Cerebellar nuclear complex (tissue), 1 donor: ENCODE measurements at regions not wholly inside any gene's neighbourhood (a gene's known extent, or its start where the extent isn't known, plus 50 kb on each side); places are given as distances from the start of the nearest gene placed in this dataset.

Source experiments
- DNase-seq, 2 experiments: peaks; one replicate each; lab custom pipeline; 2025; lab: John Stamatoyannopoulos, UW

DNA sequence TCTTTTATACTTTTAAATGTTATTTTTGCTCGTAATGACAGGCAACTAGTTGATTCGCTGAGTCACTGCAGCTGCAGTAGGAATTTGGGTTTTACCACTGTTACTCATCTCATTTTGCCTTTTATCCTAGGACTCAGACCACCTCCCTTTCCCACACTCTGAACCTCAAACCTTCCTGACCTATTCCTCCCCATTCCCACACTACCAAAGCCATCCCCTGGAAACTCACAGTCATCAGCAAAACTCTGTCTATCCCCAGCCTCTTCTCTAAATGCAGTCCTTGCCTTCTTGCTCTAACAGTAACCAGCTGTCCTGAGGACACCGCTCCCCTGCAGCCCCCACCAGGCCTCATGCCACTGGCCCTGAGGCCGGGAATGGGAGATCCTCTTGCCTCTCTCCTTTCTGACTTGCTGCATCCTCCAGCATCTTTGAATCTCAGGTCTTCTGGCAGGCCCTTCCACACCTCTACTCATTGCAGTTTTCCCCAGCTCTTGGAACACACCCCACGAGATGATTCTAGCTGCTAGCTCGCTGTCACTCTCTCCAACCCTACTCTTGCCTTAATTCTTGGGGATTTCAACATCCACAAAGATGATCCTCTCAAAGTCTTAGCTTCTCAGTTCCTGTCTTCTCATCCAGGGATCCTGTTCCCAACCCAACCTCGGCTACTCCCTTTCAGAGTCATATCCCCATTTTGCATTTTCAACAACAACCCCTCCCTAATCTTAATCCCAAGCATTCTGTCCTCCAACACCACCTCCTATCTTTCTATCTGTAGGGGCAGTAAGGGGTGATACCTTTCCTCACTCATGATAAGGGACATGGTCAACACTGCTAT is 55.9 kb upstream of the C3orf80 start:
- no peak for DNase-seq

GRCh38 chr3:160170409-160171370 is 54.5 kb upstream of the C3orf80 start:
- no peak for DNase-seq

- no peak for DNase-seq
Measured at GRCh38 chr3:160171813-160172212, 53.4 kb upstream of the C3orf80 start.

DNA sequence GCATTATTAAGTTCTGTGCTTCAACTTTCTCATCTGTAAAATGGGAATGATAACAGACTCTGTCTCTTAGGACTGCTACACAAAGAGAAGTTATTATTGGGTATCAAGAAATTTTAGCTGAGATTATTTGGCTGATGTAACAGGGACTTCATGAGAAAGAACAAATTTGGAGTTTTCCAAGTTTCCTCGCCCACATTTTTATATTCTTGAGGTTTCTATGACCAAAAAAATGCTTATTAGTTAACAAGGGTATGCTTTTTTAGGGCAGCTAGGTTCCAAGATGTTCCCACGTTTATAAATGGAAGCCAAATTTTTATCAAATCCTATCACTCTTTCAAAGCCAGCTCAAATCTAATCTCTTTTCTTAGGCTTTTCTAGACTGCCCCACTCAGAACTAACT is 50.6 kb upstream of the C3orf80 start:
- DNase-seq: no peak
